Heart right ventricle (tissue), 16 donors: ENCODE measurements at regions not wholly inside any gene's neighbourhood (a gene's known extent, or its start where the extent isn't known, plus 50 kb on each side); places are given as distances from the start of the nearest gene placed in this dataset.

ENCODE experiments used
- ATAC-seq, 8 donors: fragments of 200-7000 bp; cut with Tn5 transposase; one replicate each; pipeline ENCODE4 v1.9.1; 2020; ENCODE audit warnings: mild to moderate bottlenecking in 8 of 8, moderate library complexity in 8 of 8, moderate number of reproducible peaks in 1 of 8
- DNase-seq, 2 donors: peaks; one replicate each; pipeline ENCODE4 v3.0.0-alpha.2; 2020
- H3K27ac ChIP-seq, 10 donors: fragments of 200-600 bp; sonication (generic) in 2 of 10; one replicate each; pipeline versions ENCODE4 v1.5.0 to v1.8.0; 2020 to 2022; ENCODE audit warnings: mild to moderate bottlenecking in 3 of 10
- H3K27me3 ChIP-seq, 7 donors: fragments of 200-600 bp; one replicate each; pipeline ENCODE4 v1.8.0; 2021 to 2022; ENCODE audit warnings: mild to moderate bottlenecking in 2 of 7
- H3K36me3 ChIP-seq, 9 donors: fragments of 200-600 bp; sonication (generic) in 1 of 9; one replicate each; pipeline versions ENCODE4 v1.5.0 to v1.8.0; 2020 to 2022; ENCODE audit warnings: mild to moderate bottlenecking in 2 of 9
- H3K4me1 ChIP-seq, 9 donors: fragments of 200-600 bp; sonication (generic) in 1 of 9; one replicate each; pipeline versions ENCODE4 v1.5.0 to v1.8.0; 2020 to 2022; ENCODE audit warnings: mild to moderate bottlenecking in 4 of 9
- H3K4me3 ChIP-seq, 10 donors: fragments of 200-600 bp; sonication (generic) in 2 of 10; one replicate each; pipeline versions ENCODE4 v1.5.0 to v1.8.0; 2020 to 2022; ENCODE audit warnings: mild to moderate bottlenecking in 7 of 10, moderate library complexity in 2 of 10
- H3K9me3 ChIP-seq, 11 donors: fragments of 200-600 bp in 10 of 11; sonication (generic) in 2 of 11; one replicate each; pipeline versions ENCODE4 v1.5.0 to v1.8.0; 2013 to 2022; ENCODE audit warnings: mild to moderate bottlenecking in 2 of 11, control low read depth in 1 of 11, moderate library complexity in 1 of 11
- WGBS, 2 donors: extraction: QIAGEN DNeasy Blood & Tissue Kit; methylation state at CpG; one replicate each; pipeline ENCODE4 v1.1.7; 2013; ENCODE audit warnings: inconsistent platforms in 1 of 2; 5-methylcytosine and 5-hydroxymethylcytosine counted together
- intact Hi-C, 10 donors: fragments of 100-400 bp; cut with DNase I; formaldehyde crosslinking; loops; one replicate each; pipeline versions ENCODE4 v1.11.1 to v1.14.2; 2022
- TF ChIP-seq, protein P1 (sequence below), 9 donors: fragments of 200-600 bp; sonication (generic) in 2 of 9; IDR thresholded peaks; one replicate each; pipeline versions ENCODE4 v1.5.0 to v1.8.0; 2021 to 2022; ENCODE audit warnings: antibody characterized with exemption in 9 of 9, mild to moderate bottlenecking in 5 of 9, moderate library complexity in 1 of 9
- donor health status: Arrhythmogenic right ventricular cardiomyopathy.
- donor health status: ischemic (EF 13 %, LVEDD 7.1; RV severe dilation, severe dysfunction).
- donor health status: healthy with polysubstance abuse.
- donor health status: DM: no; HTN: yes; CAD: no.
- donor health status: DM: no; HTN: no; CAD: no.
- donor health status: ischemic (EF 25% LVEDD 6.9; RV normal size, moderate dysfunction).
- donor health status: ischemic (EF 25% LVEDD 5.7; RV mildly dilated, moderate dysfunction).
- donor health status: healthy.
- donor health status: DM: yes; HTN: yes; CAD: no.
- donor health status: Ischemic cardiomyopathy.
- donor health status: ischemic (EF 35%, LVEDD 5.7; RV mildly dilated, moderate dysfunction).
- donor health status: nonischemic (EF 11% LVEDD 7.7; RV severe dilation, severe dysfunction).
- donor health status: DM: yes; HTN: yes; CAD: no.
- donor health status: PGD.
- donor health status: ischemic (EF 29% LVEDD 5.4; RV normal size, mild dysfunction).
- donor health status: nonischemic (EF 23%, LVEDD 6.1; RV moderate dilation, normal function).

GRCh38 chr2:145596416-145596815, 1076.5 kb upstream of the ZEB2 start:
- Histone ChIP-seq H3K27me3 (no peaks in the 10 kb centered on the region), H3K36me3 (no peaks in the 10 kb centered on the region), H3K9me3 (no peaks in the 10 kb centered on the region), H3K4me1 (peaks cover 0 to 13% (median 0%) of the 10 kb centered on the region in 9 donors), H3K4me3 (no peak overlapping the region), H3K27ac (peak overlapping the region in 1 of 10 donors; percentile 15)
- TF ChIP-seq, protein P1, sequence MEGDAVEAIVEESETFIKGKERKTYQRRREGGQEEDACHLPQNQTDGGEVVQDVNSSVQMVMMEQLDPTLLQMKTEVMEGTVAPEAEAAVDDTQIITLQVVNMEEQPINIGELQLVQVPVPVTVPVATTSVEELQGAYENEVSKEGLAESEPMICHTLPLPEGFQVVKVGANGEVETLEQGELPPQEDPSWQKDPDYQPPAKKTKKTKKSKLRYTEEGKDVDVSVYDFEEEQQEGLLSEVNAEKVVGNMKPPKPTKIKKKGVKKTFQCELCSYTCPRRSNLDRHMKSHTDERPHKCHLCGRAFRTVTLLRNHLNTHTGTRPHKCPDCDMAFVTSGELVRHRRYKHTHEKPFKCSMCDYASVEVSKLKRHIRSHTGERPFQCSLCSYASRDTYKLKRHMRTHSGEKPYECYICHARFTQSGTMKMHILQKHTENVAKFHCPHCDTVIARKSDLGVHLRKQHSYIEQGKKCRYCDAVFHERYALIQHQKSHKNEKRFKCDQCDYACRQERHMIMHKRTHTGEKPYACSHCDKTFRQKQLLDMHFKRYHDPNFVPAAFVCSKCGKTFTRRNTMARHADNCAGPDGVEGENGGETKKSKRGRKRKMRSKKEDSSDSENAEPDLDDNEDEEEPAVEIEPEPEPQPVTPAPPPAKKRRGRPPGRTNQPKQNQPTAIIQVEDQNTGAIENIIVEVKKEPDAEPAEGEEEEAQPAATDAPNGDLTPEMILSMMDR (IDR thresholded peaks at IDR 0.05): no peak
- 93 to 94% methylated on average over 3 of the region's 3 CpGs for WGBS, 2 donors
- DNase-seq (no peak), ATAC-seq (no peak)
- intact Hi-C loops: no loop called here

GRCh38 chr2:145595296-145595695, 1075.4 kb upstream of the ZEB2 start:
- Histone ChIP-seq H3K9me3 (no peaks in the 10 kb centered on the region), H3K4me1 (peaks cover 0 to 13% (median 0%) of the 10 kb centered on the region in 9 donors), H3K27ac (no peak overlapping the region), H3K4me3 (no peak overlapping the region), H3K27me3 (no peaks in the 10 kb centered on the region), H3K36me3 (no peaks in the 10 kb centered on the region)
- 89 to 91% methylated on average over 3 of the region's 3 CpGs for WGBS, 2 donors
- DNase-seq: no peak
- TF ChIP-seq, protein P1 (IDR thresholded peaks at IDR 0.05): no peak
- ATAC-seq: no peak
- intact Hi-C loops: no loop called here

- peaks cover 0 to 13% (median 0%) of the 10 kb centered on the region in 9 donors for H3K4me1 ChIP-seq
- no peak for DNase-seq
- TF ChIP-seq, protein P1 (IDR thresholded peaks at IDR 0.05): peak in 1 of 9 donors; percentile 20
- 63 to 73% methylated on average over 2 of the region's 2 CpGs for WGBS, 2 donors
- H3K36me3 ChIP-seq: no peaks in the 10 kb centered on the region
- no peaks in the 10 kb centered on the region for H3K27me3 ChIP-seq
- no peak overlapping the region for H3K27ac ChIP-seq
- intact Hi-C loops: no loop called here
- H3K9me3 ChIP-seq: no peaks in the 10 kb centered on the region
- no peak overlapping the region for H3K4me3 ChIP-seq
- peak in 1 of 8 donors; percentile 65 for ATAC-seq
Observed at GRCh38 chr2:145593991-145594614, 1074.2 kb upstream of the ZEB2 start.

- DNase-seq (no peak), ATAC-seq (no peak)
- peaks cover 0 to 13% (median 0%) of the 10 kb centered on the region in 9 donors for H3K4me1 ChIP-seq
- intact Hi-C loops: no loop called here
- no peaks in the 10 kb centered on the region for H3K27me3 ChIP-seq
- WGBS, 2 donors: 90 to 92% methylated on average over 1 of the region's 1 CpG
- TF ChIP-seq, protein P1 (IDR thresholded peaks at IDR 0.05): no peak
- no peak overlapping the region for H3K27ac ChIP-seq
- no peaks in the 10 kb centered on the region for H3K36me3 ChIP-seq
- no peak overlapping the region for H3K4me3 ChIP-seq
- no peaks in the 10 kb centered on the region for H3K9me3 ChIP-seq
Observed at GRCh38 chr2:145593280-145593679, 1073.4 kb upstream of the ZEB2 start.
